WTC11 (cell line): ENCODE measurements at regions not wholly inside any gene's neighbourhood (a gene's known extent, or its start where the extent isn't known, plus 50 kb on each side); places are given as distances from the start of the nearest gene placed in this dataset.

ENCODE experiments used
- CREM ChIP-seq: sonication (generic); formaldehyde crosslinking; IDR thresholded peaks from 2 replicates; pipeline ENCODE4 v1.8.1; 2022; ENCODE audit warnings: mild to moderate bottlenecking, missing genetic modification reagents, moderate library complexity
- CTCF ChIP-seq: fragments of 200-600 bp; IDR thresholded peaks from 2 replicates; pipeline ENCODE4 v1.8.0; 2022; ENCODE audit warnings: antibody characterized with exemption
- ETV6 ChIP-seq: sonication (generic); formaldehyde crosslinking; IDR thresholded peaks from 2 replicates; pipeline ENCODE4 v1.8.1; 2022; ENCODE audit warnings: mild to moderate bottlenecking, missing genetic modification reagents
- TP53 ChIP-seq: sonication (generic); formaldehyde crosslinking; IDR thresholded peaks from 2 replicates; pipeline ENCODE4 v1.8.1; 2023; ENCODE audit warnings: mild to moderate bottlenecking, missing genetic modification reagents
- USF2 ChIP-seq: sonication (generic); formaldehyde crosslinking; IDR thresholded peaks from 2 replicates; pipeline ENCODE4 v1.8.1; 2023; ENCODE audit warnings: mild to moderate bottlenecking, missing genetic modification reagents, moderate library complexity

- TF ChIP-seq CTCF (no peak), USF2 (CRISPR knock-in tag) (no peak), ETV6 (CRISPR knock-in tag) (no peak), CREM (CRISPR knock-in tag) (no peak), TP53 (CRISPR knock-in tag) (no peak)
Observed at GRCh38 chr1:197989058-197989457, 71.9 kb downstream of the LHX9 start.
